WTC11 (cell line): ENCODE measurements at regions not wholly inside any gene's neighbourhood (a gene's known extent, or its start where the extent isn't known, plus 50 kb on each side); places are given as distances from the start of the nearest gene placed in this dataset.

ENCODE experiments used
- ATF1 ChIP-seq: sonication (generic); formaldehyde crosslinking; IDR thresholded peaks from 2 replicates; pipeline ENCODE4 v1.8.1; 2023; ENCODE audit warnings: mild to moderate bottlenecking, moderate library complexity, missing genetic modification reagents
- ELF4 ChIP-seq: sonication (generic); formaldehyde crosslinking; IDR thresholded peaks from 2 replicates; pipeline ENCODE4 v1.8.1; 2022; ENCODE audit warnings: low read depth, mild to moderate bottlenecking, moderate library complexity, missing genetic modification reagents
- FOXJ3 ChIP-seq: sonication (generic); formaldehyde crosslinking; IDR thresholded peaks from 2 replicates; pipeline ENCODE4 v1.9.0; 2021; ENCODE audit warnings: missing genetic modification reagents, mild to moderate bottlenecking, borderline replicate concordance
- MXD4 ChIP-seq: fragments of 250-450 bp; sonication (Bioruptor Pico); IDR thresholded peaks from 2 replicates; pipeline ENCODE4 v1.8.0; 2021; ENCODE audit warnings: mild to moderate bottlenecking, moderate library complexity, borderline replicate concordance
- SMAD3 ChIP-seq: sonication (generic); formaldehyde crosslinking; IDR thresholded peaks from 2 replicates; pipeline ENCODE4 v1.8.0; 2022; ENCODE audit warnings: missing genetic modification reagents, mild to moderate bottlenecking, borderline replicate concordance
- ZNF121 ChIP-seq: sonication (generic); formaldehyde crosslinking; IDR thresholded peaks from 2 replicates; pipeline ENCODE4 v1.8.0; 2023; ENCODE audit warnings: missing genetic modification reagents
- ZNF396 ChIP-seq: fragments of 250-450 bp; sonication (Bioruptor Pico); IDR thresholded peaks from 2 replicates; pipeline ENCODE4 v1.8.0; 2021; ENCODE audit warnings: mild to moderate bottlenecking, moderate library complexity, borderline replicate concordance
- TF ChIP-seq, protein P1 (sequence below): sonication (generic); formaldehyde crosslinking; conservative IDR thresholded peaks from 2 replicates; pipeline ENCODE4 v1.8.1; 2022; ENCODE audit warnings: mild to moderate bottlenecking, missing genetic modification reagents
- TF ChIP-seq, protein P2 (sequence below): fragments of 200-600 bp; IDR thresholded peaks from 2 replicates; pipeline ENCODE4 v1.8.0; 2022; ENCODE audit warnings: antibody characterized with exemption
- TF ChIP-seq, protein P3 (sequence below): sonication (generic); formaldehyde crosslinking; IDR thresholded peaks from 2 replicates; pipeline ENCODE4 v1.8.0; 2023; ENCODE audit warnings: mild to moderate bottlenecking, missing genetic modification reagents
- TF ChIP-seq, protein P4 (sequence below): sonication (generic); formaldehyde crosslinking; IDR thresholded peaks from 2 replicates; pipeline ENCODE4 v1.8.0; 2022; ENCODE audit warnings: mild to moderate bottlenecking, missing genetic modification reagents
- TF ChIP-seq, protein P5 (sequence below): sonication (generic); formaldehyde crosslinking; IDR thresholded peaks from 2 replicates; pipeline ENCODE4 v1.8.1; 2023; ENCODE audit warnings: mild to moderate bottlenecking, moderate library complexity, missing genetic modification reagents
- TF ChIP-seq, protein P6 (sequence below): sonication (generic); formaldehyde crosslinking; IDR thresholded peaks from 2 replicates; pipeline ENCODE4 v1.8.1; 2023; ENCODE audit warnings: mild to moderate bottlenecking, missing genetic modification reagents, moderate library complexity
- TF ChIP-seq, protein P7 (sequence below): sonication (generic); formaldehyde crosslinking; IDR thresholded peaks from 2 replicates; pipeline ENCODE4 v1.8.0; 2022; ENCODE audit warnings: mild to moderate bottlenecking, missing genetic modification reagents

DNA sequence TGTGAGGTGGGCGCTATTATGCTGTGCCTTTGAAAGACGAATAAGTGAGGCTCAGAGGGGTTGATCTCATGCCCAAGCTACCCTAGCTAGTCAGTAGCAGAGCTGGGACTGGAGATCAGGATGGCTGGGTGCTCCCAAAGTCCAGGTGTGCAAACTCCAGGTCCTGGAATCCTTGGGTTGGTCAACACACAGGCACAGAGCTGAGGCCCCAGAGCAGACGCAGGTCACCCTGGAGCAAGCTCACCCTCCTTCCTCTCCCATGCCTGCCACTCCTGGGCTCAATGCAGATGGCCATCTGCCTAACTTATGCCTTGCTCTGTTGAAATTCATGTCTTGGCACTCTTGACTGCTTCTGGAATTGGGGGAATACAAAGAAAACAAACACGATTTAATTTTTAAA lies 587.2 kb downstream of the PTPRU start:
- TF ChIP-seq ZNF121 (no peak), FOXJ3 (CRISPR knock-in tag) (no peak), MXD4 (CRISPR knock-in tag) (no peak), ATF1 (CRISPR knock-in tag) (no peak), ELF4 (no peak), ZNF396 (CRISPR knock-in tag) (no peak), SMAD3 (CRISPR knock-in tag) (no peak)
- TF ChIP-seq, protein P1, sequence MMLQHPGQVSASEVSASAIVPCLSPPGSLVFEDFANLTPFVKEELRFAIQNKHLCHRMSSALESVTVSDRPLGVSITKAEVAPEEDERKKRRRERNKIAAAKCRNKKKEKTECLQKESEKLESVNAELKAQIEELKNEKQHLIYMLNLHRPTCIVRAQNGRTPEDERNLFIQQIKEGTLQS (CRISPR knock-in tag), result no peak
- TF ChIP-seq, protein P2, sequence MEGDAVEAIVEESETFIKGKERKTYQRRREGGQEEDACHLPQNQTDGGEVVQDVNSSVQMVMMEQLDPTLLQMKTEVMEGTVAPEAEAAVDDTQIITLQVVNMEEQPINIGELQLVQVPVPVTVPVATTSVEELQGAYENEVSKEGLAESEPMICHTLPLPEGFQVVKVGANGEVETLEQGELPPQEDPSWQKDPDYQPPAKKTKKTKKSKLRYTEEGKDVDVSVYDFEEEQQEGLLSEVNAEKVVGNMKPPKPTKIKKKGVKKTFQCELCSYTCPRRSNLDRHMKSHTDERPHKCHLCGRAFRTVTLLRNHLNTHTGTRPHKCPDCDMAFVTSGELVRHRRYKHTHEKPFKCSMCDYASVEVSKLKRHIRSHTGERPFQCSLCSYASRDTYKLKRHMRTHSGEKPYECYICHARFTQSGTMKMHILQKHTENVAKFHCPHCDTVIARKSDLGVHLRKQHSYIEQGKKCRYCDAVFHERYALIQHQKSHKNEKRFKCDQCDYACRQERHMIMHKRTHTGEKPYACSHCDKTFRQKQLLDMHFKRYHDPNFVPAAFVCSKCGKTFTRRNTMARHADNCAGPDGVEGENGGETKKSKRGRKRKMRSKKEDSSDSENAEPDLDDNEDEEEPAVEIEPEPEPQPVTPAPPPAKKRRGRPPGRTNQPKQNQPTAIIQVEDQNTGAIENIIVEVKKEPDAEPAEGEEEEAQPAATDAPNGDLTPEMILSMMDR, result no peak
- TF ChIP-seq, protein P3, sequence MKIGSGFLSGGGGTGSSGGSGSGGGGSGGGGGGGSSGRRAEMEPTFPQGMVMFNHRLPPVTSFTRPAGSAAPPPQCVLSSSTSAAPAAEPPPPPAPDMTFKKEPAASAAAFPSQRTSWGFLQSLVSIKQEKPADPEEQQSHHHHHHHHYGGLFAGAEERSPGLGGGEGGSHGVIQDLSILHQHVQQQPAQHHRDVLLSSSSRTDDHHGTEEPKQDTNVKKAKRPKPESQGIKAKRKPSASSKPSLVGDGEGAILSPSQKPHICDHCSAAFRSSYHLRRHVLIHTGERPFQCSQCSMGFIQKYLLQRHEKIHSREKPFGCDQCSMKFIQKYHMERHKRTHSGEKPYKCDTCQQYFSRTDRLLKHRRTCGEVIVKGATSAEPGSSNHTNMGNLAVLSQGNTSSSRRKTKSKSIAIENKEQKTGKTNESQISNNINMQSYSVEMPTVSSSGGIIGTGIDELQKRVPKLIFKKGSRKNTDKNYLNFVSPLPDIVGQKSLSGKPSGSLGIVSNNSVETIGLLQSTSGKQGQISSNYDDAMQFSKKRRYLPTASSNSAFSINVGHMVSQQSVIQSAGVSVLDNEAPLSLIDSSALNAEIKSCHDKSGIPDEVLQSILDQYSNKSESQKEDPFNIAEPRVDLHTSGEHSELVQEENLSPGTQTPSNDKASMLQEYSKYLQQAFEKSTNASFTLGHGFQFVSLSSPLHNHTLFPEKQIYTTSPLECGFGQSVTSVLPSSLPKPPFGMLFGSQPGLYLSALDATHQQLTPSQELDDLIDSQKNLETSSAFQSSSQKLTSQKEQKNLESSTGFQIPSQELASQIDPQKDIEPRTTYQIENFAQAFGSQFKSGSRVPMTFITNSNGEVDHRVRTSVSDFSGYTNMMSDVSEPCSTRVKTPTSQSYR, result no peak
- TF ChIP-seq, protein P4, sequence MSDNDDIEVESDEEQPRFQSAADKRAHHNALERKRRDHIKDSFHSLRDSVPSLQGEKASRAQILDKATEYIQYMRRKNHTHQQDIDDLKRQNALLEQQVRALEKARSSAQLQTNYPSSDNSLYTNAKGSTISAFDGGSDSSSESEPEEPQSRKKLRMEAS (CRISPR knock-in tag), result no peak
- TF ChIP-seq, protein P5, sequence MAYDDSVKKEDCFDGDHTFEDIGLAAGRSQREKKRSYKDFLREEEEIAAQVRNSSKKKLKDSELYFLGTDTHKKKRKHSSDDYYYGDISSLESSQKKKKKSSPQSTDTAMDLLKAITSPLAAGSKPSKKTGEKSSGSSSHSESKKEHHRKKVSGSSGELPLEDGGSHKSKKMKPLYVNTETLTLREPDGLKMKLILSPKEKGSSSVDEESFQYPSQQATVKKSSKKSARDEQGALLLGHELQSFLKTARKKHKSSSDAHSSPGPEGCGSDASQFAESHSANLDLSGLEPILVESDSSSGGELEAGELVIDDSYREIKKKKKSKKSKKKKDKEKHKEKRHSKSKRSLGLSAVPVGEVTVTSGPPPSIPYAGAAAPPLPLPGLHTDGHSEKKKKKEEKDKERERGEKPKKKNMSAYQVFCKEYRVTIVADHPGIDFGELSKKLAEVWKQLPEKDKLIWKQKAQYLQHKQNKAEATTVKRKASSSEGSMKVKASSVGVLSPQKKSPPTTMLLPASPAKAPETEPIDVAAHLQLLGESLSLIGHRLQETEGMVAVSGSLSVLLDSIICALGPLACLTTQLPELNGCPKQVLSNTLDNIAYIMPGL (CRISPR knock-in tag), result no peak
- TF ChIP-seq, protein P6, sequence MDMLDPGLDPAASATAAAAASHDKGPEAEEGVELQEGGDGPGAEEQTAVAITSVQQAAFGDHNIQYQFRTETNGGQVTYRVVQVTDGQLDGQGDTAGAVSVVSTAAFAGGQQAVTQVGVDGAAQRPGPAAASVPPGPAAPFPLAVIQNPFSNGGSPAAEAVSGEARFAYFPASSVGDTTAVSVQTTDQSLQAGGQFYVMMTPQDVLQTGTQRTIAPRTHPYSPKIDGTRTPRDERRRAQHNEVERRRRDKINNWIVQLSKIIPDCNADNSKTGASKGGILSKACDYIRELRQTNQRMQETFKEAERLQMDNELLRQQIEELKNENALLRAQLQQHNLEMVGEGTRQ (CRISPR knock-in tag), result no peak
- TF ChIP-seq, protein P7, sequence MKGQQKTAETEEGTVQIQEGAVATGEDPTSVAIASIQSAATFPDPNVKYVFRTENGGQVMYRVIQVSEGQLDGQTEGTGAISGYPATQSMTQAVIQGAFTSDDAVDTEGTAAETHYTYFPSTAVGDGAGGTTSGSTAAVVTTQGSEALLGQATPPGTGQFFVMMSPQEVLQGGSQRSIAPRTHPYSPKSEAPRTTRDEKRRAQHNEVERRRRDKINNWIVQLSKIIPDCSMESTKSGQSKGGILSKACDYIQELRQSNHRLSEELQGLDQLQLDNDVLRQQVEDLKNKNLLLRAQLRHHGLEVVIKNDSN (CRISPR knock-in tag), result no peak
